Fibroblast of lung (primary cell): ENCODE measurements at regions not wholly inside any gene's neighbourhood (a gene's known extent, or its start where the extent isn't known, plus 50 kb on each side); places are given as distances from the start of the nearest gene placed in this dataset.

Source experiments
- DNase-seq, 2 donors: peaks; one replicate each; pipeline versions ENCODE4 v3.0.0 to v3.0.0-alpha.2; 2010; ENCODE audit warnings: low read depth in 2 of 2
- H2AFZ ChIP-seq: 2 replicates; pipeline ENCODE4 v1.5.1; 2012; ENCODE audit warnings: low read length, control low read depth, inconsistent platforms
- H3K27ac ChIP-seq: 2 replicates; pipeline ENCODE4 v1.5.1; 2011; ENCODE audit warnings: low read length, control low read depth; ENCODE audit not compliant: insufficient read depth
- H3K27me3 ChIP-seq: 2 replicates; pipeline ENCODE4 v1.5.1; 2011; ENCODE audit warnings: mild to moderate bottlenecking, low read length; ENCODE audit not compliant: control insufficient read depth, insufficient read depth
- H3K36me3 ChIP-seq: 2 replicates; pipeline ENCODE4 v1.5.1; 2011; ENCODE audit warnings: low read length; ENCODE audit not compliant: control insufficient read depth, insufficient read depth
- H3K4me1 ChIP-seq: 2 replicates; pipeline ENCODE4 v1.5.1; 2011; ENCODE audit warnings: low read length; ENCODE audit not compliant: control insufficient read depth, insufficient read depth; ENCODE audit errors: extremely low read depth
- H3K4me2 ChIP-seq: 2 replicates; pipeline ENCODE4 v1.5.1; 2011; ENCODE audit warnings: low read length, control low read depth; ENCODE audit not compliant: insufficient read depth; ENCODE audit errors: extremely low read depth
- H3K4me3 ChIP-seq, 4 experiments: fragments of 200-600 bp in 1 of 4; sonication (generic) in 1 of 4; replicated peaks in 1 of 4; 2 replicates each; pipeline ENCODE4 v1.5.1; 2011 to 2016; ENCODE audit warnings: low read length in 4 of 4, low read depth in 3 of 4, mild to moderate bottlenecking in 3 of 4, control low read depth in 2 of 4, inconsistent platforms in 1 of 4, mixed read lengths in 1 of 4; ENCODE audit not compliant: insufficient read depth in 1 of 4; ENCODE audit errors: control extremely low read depth in 1 of 4
- H3K79me2 ChIP-seq: 2 replicates; pipeline ENCODE4 v1.5.1; 2012; ENCODE audit warnings: mild to moderate bottlenecking, low read length, inconsistent platforms; ENCODE audit not compliant: control insufficient read depth, insufficient read depth
- H3K9ac ChIP-seq: 2 replicates; pipeline ENCODE4 v1.5.1; 2011; ENCODE audit warnings: mild to moderate bottlenecking, low read length, control low read depth; ENCODE audit not compliant: insufficient read depth
- H3K9me3 ChIP-seq: 2 replicates; pipeline ENCODE4 v1.5.1; 2012; ENCODE audit warnings: low read depth, low read length; ENCODE audit not compliant: control insufficient read depth, insufficient read depth
- H4K20me1 ChIP-seq: 2 replicates; pipeline ENCODE4 v1.5.1; 2011; ENCODE audit warnings: low read length; ENCODE audit not compliant: control insufficient read depth, insufficient read depth; ENCODE audit errors: extremely low read depth
- EZH2 ChIP-seq: IDR thresholded peaks from 2 replicates; pipeline ENCODE4 v1.5.1; 2012; ENCODE audit warnings: low read length, control low read depth, mild to moderate bottlenecking; ENCODE audit errors: missing control alignments
- TF ChIP-seq, protein P1 (sequence below), 2 donors: IDR thresholded peaks in 1 of 2; conservative IDR thresholded peaks in 1 of 2; 1 replicate in 1 of 2; 2 replicates in 1 of 2; pipeline ENCODE4 v1.5.1; 2011 to 2012; ENCODE audit warnings: low read length in 2 of 2, control low read depth in 1 of 2, inconsistent platforms in 1 of 2, low read depth in 1 of 2, mild to moderate bottlenecking in 1 of 2

DNA sequence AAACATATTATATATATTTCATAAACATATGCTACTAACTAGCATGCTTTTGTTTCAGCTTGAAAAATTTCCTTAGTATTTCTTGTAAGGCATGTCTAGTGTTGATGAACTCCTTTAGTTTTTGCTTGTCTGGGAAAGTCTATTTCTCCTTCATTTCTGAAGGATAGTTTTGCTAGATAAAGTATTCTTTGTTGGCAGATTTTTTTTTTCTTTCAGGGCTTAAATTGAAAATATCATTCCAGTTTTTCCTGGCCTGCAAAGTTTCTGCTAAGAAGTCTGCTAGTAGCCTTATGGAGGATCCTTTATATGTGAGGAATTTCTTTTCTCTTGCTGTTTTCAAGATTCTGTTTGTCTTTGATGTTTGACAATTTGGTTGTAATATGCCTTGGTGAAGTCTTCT is 183.5 kb downstream of the SLC4A3 start:
- Histone ChIP-seq H3K4me2 (no peak overlapping the region), H3K27ac (no peak overlapping the region), H3K9me3 (no peaks in the 10 kb centered on the region), H3K27me3 (no peaks in the 10 kb centered on the region), H4K20me1 (no peaks in the 10 kb centered on the region), H3K9ac (no peak overlapping the region), H3K79me2 (no peaks in the 10 kb centered on the region), H3K4me1 (no peaks in the 10 kb centered on the region), H2AFZ (no peak overlapping the region), H3K36me3 (no peaks in the 10 kb centered on the region), H3K4me3 (no peak overlapping the region)
- TF ChIP-seq, protein P1, sequence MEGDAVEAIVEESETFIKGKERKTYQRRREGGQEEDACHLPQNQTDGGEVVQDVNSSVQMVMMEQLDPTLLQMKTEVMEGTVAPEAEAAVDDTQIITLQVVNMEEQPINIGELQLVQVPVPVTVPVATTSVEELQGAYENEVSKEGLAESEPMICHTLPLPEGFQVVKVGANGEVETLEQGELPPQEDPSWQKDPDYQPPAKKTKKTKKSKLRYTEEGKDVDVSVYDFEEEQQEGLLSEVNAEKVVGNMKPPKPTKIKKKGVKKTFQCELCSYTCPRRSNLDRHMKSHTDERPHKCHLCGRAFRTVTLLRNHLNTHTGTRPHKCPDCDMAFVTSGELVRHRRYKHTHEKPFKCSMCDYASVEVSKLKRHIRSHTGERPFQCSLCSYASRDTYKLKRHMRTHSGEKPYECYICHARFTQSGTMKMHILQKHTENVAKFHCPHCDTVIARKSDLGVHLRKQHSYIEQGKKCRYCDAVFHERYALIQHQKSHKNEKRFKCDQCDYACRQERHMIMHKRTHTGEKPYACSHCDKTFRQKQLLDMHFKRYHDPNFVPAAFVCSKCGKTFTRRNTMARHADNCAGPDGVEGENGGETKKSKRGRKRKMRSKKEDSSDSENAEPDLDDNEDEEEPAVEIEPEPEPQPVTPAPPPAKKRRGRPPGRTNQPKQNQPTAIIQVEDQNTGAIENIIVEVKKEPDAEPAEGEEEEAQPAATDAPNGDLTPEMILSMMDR (conservative IDR thresholded peaks at IDR 0.05 in 1 of 2, IDR thresholded peaks at IDR 0.05 in 1 of 2; ENCODE audit: low read depth in 1 of 2, low read length in 2 of 2) = no peak
- no peak for DNase-seq

DNA sequence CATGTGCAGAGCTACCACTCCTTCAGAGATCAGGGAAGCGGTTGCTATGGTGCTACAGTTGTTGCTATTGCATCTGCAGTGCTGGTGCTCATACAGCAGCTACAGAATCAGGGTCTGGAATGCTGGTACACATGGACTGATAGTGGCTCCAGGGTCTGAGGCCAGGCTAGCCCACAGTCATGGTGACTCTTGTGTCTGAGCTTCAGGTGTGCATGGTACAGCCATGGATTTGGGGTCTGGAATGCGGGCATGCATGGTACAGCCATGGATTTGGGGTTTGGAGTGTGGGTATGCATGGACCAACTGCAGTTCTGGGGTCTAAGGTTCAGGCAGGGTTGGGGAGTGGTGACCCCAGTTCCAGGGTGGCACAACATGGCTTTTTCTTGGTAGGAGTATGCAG is 185.2 kb downstream of the SLC4A3 start:
- Histone ChIP-seq H3K4me2 (no peak overlapping the region), H3K79me2 (no peaks in the 10 kb centered on the region), H3K4me1 (no peaks in the 10 kb centered on the region), H3K4me3 (no peak overlapping the region), H3K27ac (no peak overlapping the region), H3K36me3 (no peaks in the 10 kb centered on the region), H4K20me1 (no peaks in the 10 kb centered on the region), H3K9ac (no peak overlapping the region), H3K27me3 (no peaks in the 10 kb centered on the region), H2AFZ (no peak overlapping the region), H3K9me3 (no peaks in the 10 kb centered on the region)
- no peak for TF ChIP-seq EZH2
- DNase-seq = no peak

DNA sequence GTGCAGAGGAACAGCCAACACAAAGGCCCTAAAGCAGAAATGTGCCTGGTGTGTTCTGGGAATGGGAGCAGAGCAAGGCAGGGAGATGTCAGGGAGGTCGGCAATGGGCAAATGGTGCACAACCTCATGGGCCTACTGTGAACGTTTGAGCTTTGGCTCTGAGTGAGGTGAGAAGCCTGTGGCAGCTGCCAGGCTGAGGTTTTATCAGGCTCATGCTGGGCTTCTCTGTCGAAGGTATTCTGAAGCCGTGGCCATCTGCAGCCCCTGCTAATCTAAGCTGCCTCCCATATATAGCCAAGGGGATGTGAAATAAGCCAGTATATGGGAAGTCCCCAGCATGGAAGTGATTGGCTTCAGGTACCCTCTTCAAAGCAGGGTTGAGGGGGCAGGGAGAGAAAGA is 193.3 kb downstream of the SLC4A3 start:
- Histone ChIP-seq H3K4me1 (no peaks in the 10 kb centered on the region), H3K4me3 (no peak overlapping the region), H3K36me3 (no peaks in the 10 kb centered on the region), H3K9ac (no peak overlapping the region), H3K79me2 (no peaks in the 10 kb centered on the region), H3K9me3 (no peaks in the 10 kb centered on the region), H4K20me1 (no peaks in the 10 kb centered on the region), H3K27ac (no peak overlapping the region), H3K27me3 (no peaks in the 10 kb centered on the region), H2AFZ (no peak overlapping the region), H3K4me2 (no peak overlapping the region)
- no peak for TF ChIP-seq EZH2
- TF ChIP-seq, protein P1 (conservative IDR thresholded peaks at IDR 0.05 in 1 of 2, IDR thresholded peaks at IDR 0.05 in 1 of 2; ENCODE audit: low read depth in 1 of 2, low read length in 2 of 2) = no peak
- DNase-seq = no peak
